H9 (cell line): ENCODE measurements at regions not wholly inside any gene's neighbourhood (a gene's known extent, or its start where the extent isn't known, plus 50 kb on each side); places are given as distances from the start of the nearest gene placed in this dataset.

Experiments used
- DNase-seq: peaks from one replicate; pipeline ENCODE4 v3.0.0-alpha.2; 2017
- H2AFZ ChIP-seq: one replicate; pipeline ENCODE4 v1.6.1; 2013; ENCODE audit warnings: mild to moderate bottlenecking, low read length, control low read depth, moderate library complexity
- H2AK5ac ChIP-seq: 2 replicates; pipeline ENCODE4 v1.6.1; 2013; ENCODE audit warnings: low read length, control low read depth, mixed read lengths; ENCODE audit not compliant: insufficient read length
- H2BK120ac ChIP-seq: one replicate; pipeline ENCODE4 v1.6.1; 2013; ENCODE audit warnings: low read depth, mild to moderate bottlenecking, low read length, control low read depth, inconsistent platforms; ENCODE audit not compliant: poor library complexity, severe bottlenecking
- H2BK12ac ChIP-seq: 2 replicates; pipeline ENCODE4 v1.6.1; 2013; ENCODE audit warnings: low read length, control low read depth, mixed read lengths, low read depth; ENCODE audit not compliant: insufficient read length
- H2BK15ac ChIP-seq: 2 replicates; pipeline ENCODE4 v1.6.1; 2013; ENCODE audit warnings: low read depth, low read length, control low read depth
- H2BK20ac ChIP-seq: one replicate; pipeline ENCODE4 v1.6.1; 2013; ENCODE audit warnings: low read depth, mild to moderate bottlenecking, low read length, control low read depth, inconsistent platforms; ENCODE audit not compliant: poor library complexity, severe bottlenecking
- H2BK5ac ChIP-seq: 2 replicates; pipeline ENCODE4 v1.6.1; 2013; ENCODE audit warnings: low read length, control low read depth, mixed read lengths; ENCODE audit not compliant: insufficient read length
- H3K14ac ChIP-seq: 2 replicates; pipeline ENCODE4 v1.6.1; 2013; ENCODE audit warnings: low read length, control low read depth; ENCODE audit not compliant: insufficient read depth
- H3K18ac ChIP-seq: 2 replicates; pipeline ENCODE4 v1.6.1; 2013; ENCODE audit warnings: low read depth, mild to moderate bottlenecking, mixed read lengths, low read length, control low read depth; ENCODE audit not compliant: insufficient read length
- H3K23ac ChIP-seq: 2 replicates; pipeline ENCODE4 v1.6.1; 2013; ENCODE audit warnings: low read length, control low read depth, mixed read lengths, low read depth; ENCODE audit not compliant: insufficient read length
- H3K23me2 ChIP-seq: 2 replicates; pipeline ENCODE4 v1.6.1; 2013; ENCODE audit warnings: low read depth, mild to moderate bottlenecking, mixed read lengths, low read length, control low read depth; ENCODE audit not compliant: insufficient read length, poor library complexity, severe bottlenecking
- H3K27ac ChIP-seq: 2 replicates; pipeline ENCODE4 v1.5.1; 2013; ENCODE audit warnings: low read length, control low read depth, mixed read lengths, low read depth; ENCODE audit not compliant: insufficient read length
- H3K27me3 ChIP-seq: 2 replicates; pipeline ENCODE4 v1.6.1; 2013; ENCODE audit warnings: low read length, control low read depth, inconsistent platforms; ENCODE audit not compliant: insufficient read depth
- H3K4ac ChIP-seq: 2 replicates; pipeline ENCODE4 v1.6.1; 2013; ENCODE audit warnings: low read depth, mild to moderate bottlenecking, control low read depth, inconsistent platforms, low read length, moderate library complexity
- H3K4me1 ChIP-seq: 2 replicates; pipeline ENCODE4 v1.6.1; 2013; ENCODE audit warnings: low read length, control low read depth, inconsistent platforms; ENCODE audit not compliant: insufficient read depth
- H3K4me2 ChIP-seq: 2 replicates; pipeline ENCODE4 v1.6.1; 2013; ENCODE audit warnings: low read length, control low read depth, mixed read lengths; ENCODE audit not compliant: insufficient read length, insufficient read depth
- H3K56ac ChIP-seq: 2 replicates; pipeline ENCODE4 v1.6.1; 2013; ENCODE audit warnings: low read depth, mild to moderate bottlenecking, mixed read lengths, low read length, control low read depth; ENCODE audit not compliant: insufficient read length
- H3K79me1 ChIP-seq: 2 replicates; pipeline ENCODE4 v1.6.1; 2013; ENCODE audit warnings: low read depth, mild to moderate bottlenecking, moderate library complexity, low read length, control low read depth, inconsistent platforms; ENCODE audit not compliant: insufficient read depth, poor library complexity, severe bottlenecking
- H3K79me2 ChIP-seq: 2 replicates; pipeline ENCODE4 v1.6.1; 2013; ENCODE audit warnings: low read length, control low read depth, inconsistent platforms; ENCODE audit not compliant: insufficient read depth
- H3K9ac ChIP-seq: 2 replicates; pipeline ENCODE4 v1.6.1; 2013; ENCODE audit warnings: low read length, control low read depth, mixed read lengths; ENCODE audit not compliant: insufficient read length; ENCODE audit errors: extremely low read depth
- H3K9me3 ChIP-seq: one replicate; pipeline ENCODE4 v1.6.1; 2013; ENCODE audit warnings: low read depth, low read length, inconsistent platforms; ENCODE audit not compliant: control insufficient read depth
- H3T11ph ChIP-seq: one replicate; pipeline ENCODE4 v1.6.1; 2013; ENCODE audit warnings: mild to moderate bottlenecking, low read length, control low read depth, inconsistent platforms
- H4K20me1 ChIP-seq: one replicate; pipeline ENCODE4 v1.6.1; 2013; ENCODE audit not compliant: control insufficient read depth, insufficient read length, insufficient read depth
- H4K5ac ChIP-seq: 2 replicates; pipeline ENCODE4 v1.6.1; 2013; ENCODE audit warnings: low read depth, mild to moderate bottlenecking, mixed read lengths, low read length, control low read depth; ENCODE audit not compliant: insufficient read length
- H4K8ac ChIP-seq: replicated peaks from 2 replicates; pipeline ENCODE4 v1.6.1; 2013; ENCODE audit warnings: low read length, control low read depth, mixed read lengths, low read depth; ENCODE audit not compliant: insufficient read length
- H4K91ac ChIP-seq: 2 replicates; pipeline ENCODE4 v1.6.1; 2013; ENCODE audit warnings: low read depth, mild to moderate bottlenecking, moderate library complexity, mixed read lengths, low read length, control low read depth; ENCODE audit not compliant: insufficient read length
- H3K27ac Mint-ChIP-seq, 3 experiments: 2 replicates in 2 of 3; 3 replicates in 1 of 3; pipeline ENCODE4 v1.8.0; 2020 to 2021; ENCODE audit warnings: mixed read lengths in 3 of 3, mild to moderate bottlenecking in 1 of 3, moderate library complexity in 1 of 3
- H3K27me3 Mint-ChIP-seq: 2 replicates; pipeline ENCODE4 v1.8.0; 2021; ENCODE audit warnings: low read depth, mild to moderate bottlenecking, moderate library complexity, mixed read lengths
- H3K36me3 Mint-ChIP-seq, 3 experiments: 2 replicates in 2 of 3; 3 replicates in 1 of 3; pipeline ENCODE4 v1.8.0; 2020 to 2021; ENCODE audit warnings: low read depth in 3 of 3, mixed read lengths in 3 of 3; ENCODE audit not compliant: insufficient read depth in 1 of 3
- H3K4me1 Mint-ChIP-seq, 2 experiments: 2 replicates each; pipeline ENCODE4 v1.8.0; 2020; ENCODE audit warnings: mixed read lengths in 2 of 2
- H3K4me3 Mint-ChIP-seq, 2 experiments: 2 replicates in 1 of 2; 3 replicates in 1 of 2; pipeline ENCODE4 v1.8.0; 2020 to 2021; ENCODE audit warnings: mild to moderate bottlenecking in 2 of 2, mixed read lengths in 2 of 2, moderate library complexity in 1 of 2
- H3K9me3 Mint-ChIP-seq, 2 experiments: 2 replicates in 1 of 2; 3 replicates in 1 of 2; pipeline ENCODE4 v1.8.0; 2020; ENCODE audit warnings: mild to moderate bottlenecking in 2 of 2, mixed read lengths in 2 of 2, moderate library complexity in 1 of 2
- WGBS: extraction: QIAGEN DNeasy Blood & Tissue Kit; methylation state at CpG from one replicate; pipeline ENCODE4 v1.1.7; 2013; ENCODE audit warnings: missing lambda C conversion rate, low lambda C conversion rate, mixed read lengths; ENCODE audit not compliant: insufficient read length; ENCODE audit errors: extremely low coverage; 5-methylcytosine and 5-hydroxymethylcytosine counted together
- TF ChIP-seq, protein P1 (sequence below): fragments of 200-600 bp; sonication (generic); conservative IDR thresholded peaks from 3 replicates; pipeline ENCODE4 v1.8.0; 2021; ENCODE audit warnings: antibody characterized with exemption, mild to moderate bottlenecking

- Histone ChIP-seq H3K27ac (no peak overlapping the region), H3K9me3 (no peaks in the 10 kb centered on the region), H3K23ac (no peak overlapping the region), H3K23me2 (no peaks in the 10 kb centered on the region), H4K91ac (no peak overlapping the region), H2BK20ac (no peak overlapping the region), H3K79me1 (no peaks in the 10 kb centered on the region), H4K5ac (no peak overlapping the region), H4K8ac (no peak overlapping the region), H2AFZ (no peak overlapping the region), H3T11ph (no peak overlapping the region), H3K18ac (no peak overlapping the region), H3K79me2 (no peaks in the 10 kb centered on the region), H2BK5ac (no peak overlapping the region), H3K56ac (no peak overlapping the region), H3K4ac (no peak overlapping the region), H2BK120ac (no peak overlapping the region), H2BK15ac (no peak overlapping the region), H3K14ac (no peak overlapping the region), H3K9ac (no peak overlapping the region), H3K4me1 (no peaks in the 10 kb centered on the region), H2BK12ac (no peak overlapping the region), H3K4me2 (no peak overlapping the region), H4K20me1 (no peaks in the 10 kb centered on the region), H3K27me3 (no peaks in the 10 kb centered on the region), H2AK5ac (no peak overlapping the region)
- no CpG with 5 or more reads among the region's 1 CpG for WGBS
- H3K4me1 Mint-ChIP-seq, result peaks cover 5 to 8% of the 10 kb centered on the region in 2 experiments
- no peaks in the 10 kb centered on the region for H3K27me3 Mint-ChIP-seq
- H3K9me3 Mint-ChIP-seq, result no peaks in the 10 kb centered on the region
- TF ChIP-seq, protein P1, sequence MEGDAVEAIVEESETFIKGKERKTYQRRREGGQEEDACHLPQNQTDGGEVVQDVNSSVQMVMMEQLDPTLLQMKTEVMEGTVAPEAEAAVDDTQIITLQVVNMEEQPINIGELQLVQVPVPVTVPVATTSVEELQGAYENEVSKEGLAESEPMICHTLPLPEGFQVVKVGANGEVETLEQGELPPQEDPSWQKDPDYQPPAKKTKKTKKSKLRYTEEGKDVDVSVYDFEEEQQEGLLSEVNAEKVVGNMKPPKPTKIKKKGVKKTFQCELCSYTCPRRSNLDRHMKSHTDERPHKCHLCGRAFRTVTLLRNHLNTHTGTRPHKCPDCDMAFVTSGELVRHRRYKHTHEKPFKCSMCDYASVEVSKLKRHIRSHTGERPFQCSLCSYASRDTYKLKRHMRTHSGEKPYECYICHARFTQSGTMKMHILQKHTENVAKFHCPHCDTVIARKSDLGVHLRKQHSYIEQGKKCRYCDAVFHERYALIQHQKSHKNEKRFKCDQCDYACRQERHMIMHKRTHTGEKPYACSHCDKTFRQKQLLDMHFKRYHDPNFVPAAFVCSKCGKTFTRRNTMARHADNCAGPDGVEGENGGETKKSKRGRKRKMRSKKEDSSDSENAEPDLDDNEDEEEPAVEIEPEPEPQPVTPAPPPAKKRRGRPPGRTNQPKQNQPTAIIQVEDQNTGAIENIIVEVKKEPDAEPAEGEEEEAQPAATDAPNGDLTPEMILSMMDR, result no peak
- H3K4me3 Mint-ChIP-seq, result no peak overlapping the region
- H3K36me3 Mint-ChIP-seq, result no peaks in the 10 kb centered on the region
- no peak for DNase-seq
- H3K27ac Mint-ChIP-seq, result no peak overlapping the region
These were observed 309.3 kb downstream of the BCAT1 start for GRCh38 chr12:24639641-24640040.
